ENCODE measurements at regions not wholly inside any gene's neighbourhood (a gene's known extent, or its start where the extent isn't known, plus 50 kb on each side); places are given as distances from the start of the nearest gene placed in this dataset.

GRCh38 chr13:40429706-40430545 lies 236.5 kb downstream of the FOXO1 start:
- peak overlapping the region; percentile 33 for H3K4me2 ChIP-seq
- no peaks in the 10 kb centered on the region for H3K9me3 ChIP-seq (ENCODE audit: low read depth)
- no peaks in the 10 kb centered on the region for H3K36me3 ChIP-seq
- no peak overlapping the region for H3K4me3 ChIP-seq
- DNase-seq (ENCODE audit: low spot score), result peak; percentile 73
- no peak overlapping the region for H3K27ac Mint-ChIP-seq
- no peak overlapping the region for H3K4me3 Mint-ChIP-seq
- no peak overlapping the region for H2AFZ ChIP-seq (replicated peaks)
- peaks cover 8% of the 10 kb centered on the region for H3K9me3 Mint-ChIP-seq
- H3K36me3 Mint-ChIP-seq, result no peaks in the 10 kb centered on the region
- peaks cover 8% of the 10 kb centered on the region for H3F3A ChIP-seq (ENCODE audit: low read depth)
- H3K79me2 ChIP-seq (ENCODE audit: low read depth), result no peaks in the 10 kb centered on the region
- H3K27me3 ChIP-seq, result no peaks in the 10 kb centered on the region
- H3K4me1 Mint-ChIP-seq, result peaks cover 33% of the 10 kb centered on the region
- peaks cover 12% of the 10 kb centered on the region for H3K4me1 ChIP-seq
- peak overlapping the region; percentile 59 for H3K27ac ChIP-seq
- no peak overlapping the region for H3K9ac ChIP-seq
- H3K27me3 Mint-ChIP-seq (ENCODE audit: insufficient read depth, low read depth), result peaks cover 2% of the 10 kb centered on the region
- no peaks in the 10 kb centered on the region for H4K20me1 ChIP-seq (ENCODE audit: low read depth)
- no peak for TF ChIP-seq EZH2phosphoT487 (IDR thresholded peaks at IDR 0.05)

GRCh38 chr13:40432018-40432978 lies 234.1 kb downstream of the FOXO1 start:
- Histone ChIP-seq H3F3A (ENCODE audit: low read depth) (peaks cover 8% of the 10 kb centered on the region), H4K20me1 (ENCODE audit: low read depth) (no peaks in the 10 kb centered on the region), H3K27me3 (no peaks in the 10 kb centered on the region), H2AFZ (replicated peaks) (no peak overlapping the region), H3K79me2 (ENCODE audit: low read depth) (no peaks in the 10 kb centered on the region), H3K4me3 (no peak overlapping the region), H3K27ac (no peak overlapping the region), H3K4me1 (peaks cover 12% of the 10 kb centered on the region), H3K9me3 (ENCODE audit: low read depth) (no peaks in the 10 kb centered on the region), H3K4me2 (no peak overlapping the region), H3K9ac (no peak overlapping the region), H3K36me3 (no peaks in the 10 kb centered on the region)
- TF ChIP-seq EZH2 (IDR thresholded peaks at IDR 0.05), result no peak
- no peak for TF ChIP-seq CTCF (IDR thresholded peaks at IDR 0.05)
- no peak for TF ChIP-seq EZH2phosphoT487 (IDR thresholded peaks at IDR 0.05)
- Mint-ChIP-seq H3K27me3 (ENCODE audit: insufficient read depth, low read depth) (peaks cover 2% of the 10 kb centered on the region), H3K36me3 (no peaks in the 10 kb centered on the region), H3K27ac (no peak overlapping the region), H3K9me3 (peaks cover 7% of the 10 kb centered on the region), H3K4me3 (no peak overlapping the region), H3K4me1 (peaks cover 26% of the 10 kb centered on the region)
- no peak for DNase-seq (ENCODE audit: low spot score)

- TF ChIP-seq EZH2 (IDR thresholded peaks at IDR 0.05) (no peak), CTCF (IDR thresholded peaks at IDR 0.05) (no peak), EZH2phosphoT487 (IDR thresholded peaks at IDR 0.05) (no peak)
- no peak overlapping the region for H3K27ac ChIP-seq
- no peak overlapping the region for H3K4me2 ChIP-seq
- no peak overlapping the region for H3K4me3 Mint-ChIP-seq
- peaks cover 7% of the 10 kb centered on the region for H3K9me3 Mint-ChIP-seq
- no peak overlapping the region for H2AFZ ChIP-seq (replicated peaks)
- H3K27ac Mint-ChIP-seq, result no peak overlapping the region
- no peak overlapping the region for H3K9ac ChIP-seq
- H3K79me2 ChIP-seq (ENCODE audit: low read depth), result no peaks in the 10 kb centered on the region
- H4K20me1 ChIP-seq (ENCODE audit: low read depth), result no peaks in the 10 kb centered on the region
- DNase-seq (ENCODE audit: low spot score), result no peak
- H3K4me1 ChIP-seq, result peaks cover 12% of the 10 kb centered on the region
- no peak overlapping the region for H3K4me3 ChIP-seq
- H3K36me3 ChIP-seq, result no peaks in the 10 kb centered on the region
- H3K27me3 Mint-ChIP-seq (ENCODE audit: insufficient read depth, low read depth), result peaks cover 2% of the 10 kb centered on the region
- H3K4me1 Mint-ChIP-seq, result peaks cover 26% of the 10 kb centered on the region
- H3K36me3 Mint-ChIP-seq, result no peaks in the 10 kb centered on the region
- H3K9me3 ChIP-seq (ENCODE audit: low read depth), result no peaks in the 10 kb centered on the region
- H3K27me3 ChIP-seq, result no peaks in the 10 kb centered on the region
- peaks cover 8% of the 10 kb centered on the region for H3F3A ChIP-seq (ENCODE audit: low read depth)
These were observed 233.4 kb downstream of the FOXO1 start for GRCh38 chr13:40433001-40433400.
